Activated CD8-positive, alpha-beta memory T cell treated with anti-CD3 and anti-CD28 coated beads, Interleukin-2, amount 10 ng/mL, durations not matched to agents 7 days and 5 days (primary cell): ENCODE measurements at regions not wholly inside any gene's neighbourhood (a gene's known extent, or its start where the extent isn't known, plus 50 kb on each side); places are given as distances from the start of the nearest gene placed in this dataset.

Experiments used
- ATAC-seq: fragments of 150-1000 bp; cut with Tn5 transposase; one replicate; pipeline ENCODE4 v1.10.0; 2021; ENCODE audit warnings: moderate library complexity
- CTCF ChIA-PET: fragments of 350-600 bp; sonication (Branson Sonifier 250); formaldehyde crosslinking; loops from one replicate; lab custom pipeline; 2021; ENCODE audit warnings: antibody characterized with exemption; lab: Charles Lee
- DNase-seq: peaks from one replicate; pipeline ENCODE4 v3.0.0-alpha.2; 2020
- H3K27ac Mint-ChIP-seq: one replicate; pipeline ENCODE4 v1.8.0; 2021; ENCODE audit warnings: mild to moderate bottlenecking, mixed read lengths
- H3K27me3 Mint-ChIP-seq: one replicate; pipeline ENCODE4 v1.8.0; 2021; ENCODE audit warnings: mixed read lengths
- H3K36me3 Mint-ChIP-seq: one replicate; pipeline ENCODE4 v1.8.0; 2021; ENCODE audit warnings: mild to moderate bottlenecking, mixed read lengths
- H3K4me1 Mint-ChIP-seq: one replicate; pipeline ENCODE4 v1.8.0; 2021; ENCODE audit warnings: mixed read lengths
- H3K4me3 Mint-ChIP-seq: one replicate; pipeline ENCODE4 v1.8.0; 2021; ENCODE audit warnings: mild to moderate bottlenecking, moderate library complexity, mixed read lengths
- H3K9me3 Mint-ChIP-seq: one replicate; pipeline ENCODE4 v1.8.0; 2022; ENCODE audit warnings: low read depth, mixed read lengths

DNA sequence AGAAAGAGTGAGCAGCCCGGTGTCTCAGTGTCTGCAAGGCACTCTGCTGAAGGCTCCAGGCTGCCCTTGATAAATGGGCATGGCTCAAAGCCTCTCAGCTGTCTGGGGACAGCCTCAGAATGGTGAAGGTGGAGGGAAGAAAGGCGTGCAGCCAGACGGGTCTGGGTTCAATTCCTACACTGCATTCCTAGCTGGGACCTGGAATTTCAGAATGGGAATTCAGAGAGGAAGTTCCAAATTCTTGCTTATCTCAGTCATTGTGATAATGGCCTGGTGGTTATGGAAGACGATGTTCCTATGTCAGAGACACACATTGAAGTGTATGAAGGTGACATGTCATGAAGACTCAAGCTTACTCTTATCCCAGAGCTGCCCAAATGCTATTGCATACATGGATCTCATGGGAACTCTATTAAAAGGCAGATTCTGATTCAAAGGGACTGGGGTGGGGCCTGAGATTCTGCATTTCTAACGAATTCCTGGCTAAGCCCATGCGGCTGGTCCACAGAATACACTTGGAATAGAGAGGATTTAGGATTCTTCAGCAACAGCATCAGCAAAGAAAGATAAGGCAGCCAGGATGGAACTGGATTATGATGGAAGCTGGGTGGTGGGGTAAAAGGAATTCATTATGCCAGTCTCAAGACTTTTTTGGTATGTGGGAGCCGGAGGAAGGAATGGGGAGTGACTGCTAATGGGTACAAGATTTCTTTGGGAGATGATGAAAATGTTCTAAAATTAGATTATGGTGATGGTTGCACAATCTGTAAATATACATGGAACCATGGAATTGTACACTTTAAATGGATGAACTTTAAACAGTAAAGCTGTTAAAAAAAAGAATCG, 82.6 kb upstream of the ZMIZ1 start:
- Mint-ChIP-seq H3K4me1 (peaks cover 16% of the 10 kb centered on the region), H3K4me3 (no peak overlapping the region), H3K27me3 (no peaks in the 10 kb centered on the region), H3K27ac (no peak overlapping the region), H3K36me3 (no peaks in the 10 kb centered on the region), H3K9me3 (no peaks in the 10 kb centered on the region)
- CTCF ChIA-PET = interaction anchor here (1.1 kb wide), 1 partner anchor 11 kb away, joined by 3 read pairs; no protein-coding TSS in a partner anchor
- ATAC-seq = no peak
- no peak for DNase-seq

DNA sequence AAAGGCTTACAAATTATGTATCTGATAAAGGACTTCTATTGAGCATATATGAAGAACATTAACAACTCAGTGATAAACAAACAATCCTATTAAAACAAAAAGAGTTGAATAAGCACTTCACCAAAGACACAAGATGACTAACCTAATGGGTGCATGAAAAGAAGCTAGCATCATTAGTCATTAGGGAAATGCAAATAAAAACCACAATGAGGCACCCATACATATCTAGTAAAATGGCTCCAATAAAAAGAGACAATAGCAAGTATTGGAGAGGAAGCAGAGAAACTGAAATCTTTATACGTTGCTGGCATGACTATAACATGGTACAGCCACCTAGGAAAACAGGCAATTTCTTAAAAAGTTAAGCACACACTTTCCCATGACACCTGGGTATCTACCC, 77.6 kb upstream of the ZMIZ1 start:
- Mint-ChIP-seq H3K36me3 (no peaks in the 10 kb centered on the region), H3K4me3 (no peak overlapping the region), H3K4me1 (peaks cover 21% of the 10 kb centered on the region), H3K9me3 (no peaks in the 10 kb centered on the region), H3K27ac (no peak overlapping the region), H3K27me3 (no peaks in the 10 kb centered on the region)
- no peak for DNase-seq
- peak; percentile 62 for ATAC-seq
- CTCF ChIA-PET = no interaction called here

DNA sequence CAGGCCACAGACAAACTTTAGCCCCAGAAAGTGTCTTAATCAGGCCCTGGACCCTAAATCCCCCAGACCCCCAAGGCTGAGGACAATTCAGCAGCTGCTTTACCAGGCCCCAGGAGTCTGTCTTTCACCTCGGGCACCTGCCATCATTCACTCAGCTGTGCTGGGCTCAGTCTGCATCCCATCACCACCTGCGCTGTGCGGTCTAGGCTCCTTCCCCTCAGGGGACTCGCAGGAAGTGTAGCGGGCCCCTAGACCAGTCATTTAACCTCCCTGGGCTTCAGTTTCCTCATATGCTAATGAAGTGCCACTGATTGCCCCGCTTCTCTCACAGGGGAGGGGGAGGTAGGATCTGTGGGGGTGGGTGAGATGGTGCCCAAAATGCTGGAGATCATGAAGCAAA, 76.4 kb upstream of the ZMIZ1 start:
- Mint-ChIP-seq H3K36me3 (no peaks in the 10 kb centered on the region), H3K27me3 (no peaks in the 10 kb centered on the region), H3K4me1 (peaks cover 21% of the 10 kb centered on the region), H3K4me3 (no peak overlapping the region), H3K27ac (no peak overlapping the region), H3K9me3 (no peaks in the 10 kb centered on the region)
- peak; percentile 77 for ATAC-seq
- peak; percentile 56 for DNase-seq
- CTCF ChIA-PET = no interaction called here

DNA sequence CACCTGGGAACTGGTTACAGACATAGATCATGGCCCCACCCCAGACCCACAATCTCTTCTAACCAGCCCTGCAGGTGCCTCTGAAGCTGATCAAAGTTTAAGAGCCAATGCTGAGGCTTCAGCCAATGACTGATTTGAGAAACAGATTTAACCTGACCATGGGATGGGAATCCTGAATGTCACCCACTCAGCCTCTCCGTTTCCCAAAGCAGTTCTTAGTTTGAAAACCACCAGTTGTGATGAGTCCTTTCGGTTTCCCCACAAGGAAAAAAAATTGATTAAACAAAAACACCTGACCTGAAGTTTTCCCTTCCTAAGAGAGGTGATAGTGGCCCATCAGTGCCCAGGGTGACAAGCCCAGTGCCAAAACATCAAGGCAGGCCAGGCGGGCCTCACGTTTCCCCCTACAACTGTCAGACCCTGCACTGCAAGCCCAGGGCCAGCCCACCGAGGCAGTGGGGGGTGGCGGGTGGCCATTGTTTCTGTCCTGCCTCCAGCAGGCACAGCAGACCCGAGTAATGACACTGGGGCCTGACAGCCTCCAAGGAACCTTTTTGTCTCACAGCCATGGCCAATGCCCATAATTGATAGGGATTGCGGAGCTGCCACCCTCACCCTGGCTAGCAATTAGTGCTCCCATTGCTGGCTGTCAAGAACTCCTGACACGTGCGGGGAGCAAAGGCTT, 75.4 kb upstream of the ZMIZ1 start:
- ATAC-seq = no peak
- Mint-ChIP-seq H3K4me3 (no peak overlapping the region), H3K27me3 (no peaks in the 10 kb centered on the region), H3K4me1 (peaks cover 21% of the 10 kb centered on the region), H3K36me3 (no peaks in the 10 kb centered on the region), H3K9me3 (no peaks in the 10 kb centered on the region), H3K27ac (no peak overlapping the region)
- no peak for DNase-seq
- CTCF ChIA-PET = no interaction called here

DNA sequence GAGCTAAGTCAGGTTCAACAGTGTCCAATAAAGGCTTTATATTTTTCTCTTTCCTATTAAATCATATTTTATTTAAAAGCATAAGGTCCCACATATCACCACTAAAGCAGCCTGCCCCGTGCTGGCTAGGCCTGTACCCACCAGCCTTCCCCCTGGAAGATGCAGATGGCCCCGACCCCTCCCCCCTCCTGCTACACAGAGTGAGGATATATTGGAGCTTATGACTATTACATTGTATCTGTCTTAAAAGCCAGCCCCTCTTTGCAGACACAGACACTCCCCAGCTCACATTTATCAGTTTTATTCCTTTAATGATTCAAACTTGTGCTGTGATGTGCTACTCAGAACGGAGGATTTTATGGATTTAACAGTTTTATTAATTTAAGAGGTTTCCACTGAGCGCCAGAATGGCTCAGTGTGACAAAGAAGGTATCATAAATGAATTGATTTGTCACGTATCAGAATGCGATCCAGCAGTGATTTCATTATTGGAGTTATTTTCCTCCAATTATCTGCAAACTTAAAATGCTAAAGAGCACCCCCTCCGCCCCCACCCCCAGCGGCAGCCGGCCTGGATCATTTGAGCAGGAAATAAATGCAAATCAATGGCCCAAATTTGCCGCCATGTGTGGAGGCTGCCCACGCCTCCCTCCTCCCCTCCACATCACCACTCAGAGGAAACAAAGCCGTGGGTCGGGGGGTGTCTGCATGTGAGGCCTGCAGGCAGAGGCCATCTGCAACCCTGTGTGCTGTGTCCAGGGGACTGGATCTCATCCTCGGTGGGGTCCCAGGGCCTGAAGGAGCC, 72.6 kb upstream of the ZMIZ1 start:
- CTCF ChIA-PET = no interaction called here
- H3K4me3 Mint-ChIP-seq = no peak overlapping the region
- no peak for ATAC-seq
- no peaks in the 10 kb centered on the region for H3K27me3 Mint-ChIP-seq
- H3K36me3 Mint-ChIP-seq = no peaks in the 10 kb centered on the region
- H3K4me1 Mint-ChIP-seq = peaks cover 15% of the 10 kb centered on the region
- no peaks in the 10 kb centered on the region for H3K9me3 Mint-ChIP-seq
- no peak overlapping the region for H3K27ac Mint-ChIP-seq
- DNase-seq = no peak

DNA sequence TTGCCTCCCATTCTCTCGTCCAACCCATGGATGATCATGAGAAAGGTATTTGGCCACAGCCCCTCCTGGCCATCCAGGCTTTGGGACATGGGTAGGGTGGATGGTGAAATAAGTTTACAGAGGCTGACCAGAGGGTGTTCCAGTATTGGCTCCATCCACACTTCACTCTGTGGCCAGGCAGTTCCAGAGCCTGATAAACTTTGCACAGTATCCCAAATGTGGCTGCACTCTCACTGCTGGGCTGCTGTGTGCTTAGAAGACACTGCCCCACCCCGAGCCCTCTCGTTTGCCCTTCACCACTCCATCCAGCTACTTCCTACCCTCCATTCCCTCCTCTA, 72.0 kb upstream of the ZMIZ1 start:
- Mint-ChIP-seq H3K27me3 (peaks cover 3% of the 10 kb centered on the region), H3K9me3 (no peaks in the 10 kb centered on the region), H3K27ac (no peak overlapping the region), H3K36me3 (no peaks in the 10 kb centered on the region), H3K4me3 (no peak overlapping the region), H3K4me1 (peaks cover 15% of the 10 kb centered on the region)
- ATAC-seq (no peak), DNase-seq (no peak)
- CTCF ChIA-PET = no interaction called here

DNA sequence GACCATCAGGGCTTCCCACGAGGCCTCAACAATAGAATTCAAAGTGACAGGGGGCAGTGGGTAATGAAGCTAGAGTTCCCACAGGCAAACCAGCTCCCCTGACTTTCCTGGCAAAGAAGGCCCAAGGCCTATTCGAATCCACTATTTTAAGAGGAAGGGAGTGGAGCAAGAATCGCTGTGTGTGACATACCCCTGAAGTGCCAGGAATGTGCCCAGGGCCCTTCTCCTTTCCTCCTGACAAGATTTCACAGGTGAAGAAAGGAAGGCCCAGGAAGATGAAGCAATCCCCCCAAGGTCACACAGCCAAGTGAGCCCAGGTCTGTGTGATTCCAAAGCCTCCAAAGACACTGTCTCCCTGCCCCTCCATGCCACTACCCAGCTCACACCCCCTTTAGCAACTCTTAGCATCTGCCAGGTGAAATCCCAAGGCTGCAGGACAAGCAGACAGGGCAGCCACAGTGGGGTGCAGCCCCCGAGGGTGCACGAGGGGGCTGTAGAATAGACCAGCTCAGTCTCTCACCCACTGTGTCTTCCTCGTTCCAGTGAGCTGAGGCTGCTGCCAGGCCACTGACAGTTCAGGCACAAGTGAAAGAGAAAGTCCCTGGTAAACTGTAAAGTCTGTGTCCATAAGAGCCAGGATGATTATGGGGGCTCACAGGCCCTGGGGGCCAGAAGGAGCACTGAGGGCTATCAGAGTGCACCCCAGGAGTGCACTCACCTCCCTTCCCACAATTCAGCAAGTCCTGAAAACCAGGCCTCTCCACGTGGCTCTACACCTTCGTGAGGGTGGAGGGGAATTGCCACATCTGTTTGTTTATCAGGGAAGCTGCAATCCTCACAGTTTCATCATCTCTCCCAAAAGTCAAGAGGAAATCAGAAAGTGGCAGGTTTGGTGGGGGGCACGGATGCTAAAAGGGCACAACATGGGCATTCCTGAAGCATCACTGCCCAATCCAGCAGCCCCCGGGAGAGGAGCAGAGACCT, 70.8 kb upstream of the ZMIZ1 start:
- H3K4me1 Mint-ChIP-seq = peaks cover 7% of the 10 kb centered on the region
- ATAC-seq = peak; percentile 55
- no peaks in the 10 kb centered on the region for H3K9me3 Mint-ChIP-seq
- H3K36me3 Mint-ChIP-seq = no peaks in the 10 kb centered on the region
- no peak for DNase-seq
- CTCF ChIA-PET = no interaction called here
- H3K27ac Mint-ChIP-seq = no peak overlapping the region
- H3K27me3 Mint-ChIP-seq = peaks cover 3% of the 10 kb centered on the region
- no peak overlapping the region for H3K4me3 Mint-ChIP-seq

DNA sequence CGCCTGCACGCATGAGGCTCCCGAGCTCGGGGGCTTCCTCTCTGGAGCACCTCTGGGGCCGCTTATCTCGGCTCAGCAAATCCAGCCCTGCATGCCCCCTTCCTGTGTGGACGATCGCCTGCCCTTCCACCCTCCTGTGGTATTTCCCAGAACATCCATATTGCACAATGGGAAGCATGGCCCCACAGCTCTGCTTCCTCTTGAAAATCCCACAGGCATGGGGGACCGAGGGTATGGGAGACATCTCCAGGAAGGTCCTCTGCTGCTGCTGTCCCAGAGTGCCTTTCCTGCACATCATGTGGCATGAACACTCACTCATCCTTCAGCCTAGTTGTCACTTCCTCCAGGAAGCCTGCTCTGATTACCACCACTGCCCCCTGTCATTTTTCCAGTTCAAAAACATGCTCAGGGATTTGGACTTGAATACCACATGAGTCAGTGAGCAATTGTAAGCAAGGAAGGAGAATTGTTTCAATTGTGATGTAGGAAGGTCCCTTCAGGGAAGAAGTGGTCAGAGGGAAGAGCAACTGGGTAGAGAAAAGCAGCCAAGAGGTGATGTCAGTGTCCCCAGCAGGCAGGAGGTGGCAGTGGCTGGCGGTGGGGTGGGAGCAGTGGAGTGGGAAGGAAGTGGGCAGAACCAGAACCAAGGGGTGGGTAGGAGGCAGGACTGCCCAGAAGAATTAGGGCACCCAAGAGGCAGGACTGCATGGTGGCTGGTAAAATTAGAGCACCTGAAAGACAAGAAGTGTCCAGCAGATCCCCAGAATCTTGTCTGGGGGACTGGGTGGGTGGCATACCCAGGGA, 67.5 kb upstream of the ZMIZ1 start:
- Mint-ChIP-seq H3K4me3 (no peak overlapping the region), H3K27ac (no peak overlapping the region), H3K27me3 (peaks cover 3% of the 10 kb centered on the region), H3K36me3 (no peaks in the 10 kb centered on the region), H3K4me1 (peaks cover 7% of the 10 kb centered on the region), H3K9me3 (no peaks in the 10 kb centered on the region)
- DNase-seq (no peak), ATAC-seq (peak; percentile 35)
- CTCF ChIA-PET = interaction anchor here (0.9 kb wide), 1 partner anchor 194 kb away, joined by 3 read pairs; no protein-coding TSS in a partner anchor

DNA sequence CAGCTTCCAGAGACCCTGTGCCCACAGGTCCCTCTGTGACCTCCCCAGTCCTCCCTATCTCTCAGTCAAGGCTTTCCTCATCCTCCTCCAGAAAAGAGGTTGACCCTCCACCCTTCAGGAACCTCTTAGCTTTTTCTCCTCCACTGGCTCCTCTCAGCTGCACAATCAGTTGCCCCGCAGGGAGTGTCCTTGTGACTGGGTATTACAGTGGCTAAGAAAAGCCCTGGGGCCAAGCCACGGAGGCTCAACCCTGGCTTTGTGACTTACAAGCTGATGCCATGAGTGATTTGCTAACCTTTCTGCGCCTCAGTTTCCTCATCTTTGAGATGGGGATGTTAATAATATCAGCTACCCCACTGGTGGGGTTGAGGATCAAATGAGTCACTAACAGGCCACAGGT, 66.4 kb upstream of the ZMIZ1 start:
- Mint-ChIP-seq H3K27me3 (peaks cover 3% of the 10 kb centered on the region), H3K36me3 (no peaks in the 10 kb centered on the region), H3K27ac (no peak overlapping the region), H3K4me1 (peaks cover 7% of the 10 kb centered on the region), H3K9me3 (no peaks in the 10 kb centered on the region), H3K4me3 (no peak overlapping the region)
- DNase-seq (no peak), ATAC-seq (no peak)
- CTCF ChIA-PET = no interaction called here

DNA sequence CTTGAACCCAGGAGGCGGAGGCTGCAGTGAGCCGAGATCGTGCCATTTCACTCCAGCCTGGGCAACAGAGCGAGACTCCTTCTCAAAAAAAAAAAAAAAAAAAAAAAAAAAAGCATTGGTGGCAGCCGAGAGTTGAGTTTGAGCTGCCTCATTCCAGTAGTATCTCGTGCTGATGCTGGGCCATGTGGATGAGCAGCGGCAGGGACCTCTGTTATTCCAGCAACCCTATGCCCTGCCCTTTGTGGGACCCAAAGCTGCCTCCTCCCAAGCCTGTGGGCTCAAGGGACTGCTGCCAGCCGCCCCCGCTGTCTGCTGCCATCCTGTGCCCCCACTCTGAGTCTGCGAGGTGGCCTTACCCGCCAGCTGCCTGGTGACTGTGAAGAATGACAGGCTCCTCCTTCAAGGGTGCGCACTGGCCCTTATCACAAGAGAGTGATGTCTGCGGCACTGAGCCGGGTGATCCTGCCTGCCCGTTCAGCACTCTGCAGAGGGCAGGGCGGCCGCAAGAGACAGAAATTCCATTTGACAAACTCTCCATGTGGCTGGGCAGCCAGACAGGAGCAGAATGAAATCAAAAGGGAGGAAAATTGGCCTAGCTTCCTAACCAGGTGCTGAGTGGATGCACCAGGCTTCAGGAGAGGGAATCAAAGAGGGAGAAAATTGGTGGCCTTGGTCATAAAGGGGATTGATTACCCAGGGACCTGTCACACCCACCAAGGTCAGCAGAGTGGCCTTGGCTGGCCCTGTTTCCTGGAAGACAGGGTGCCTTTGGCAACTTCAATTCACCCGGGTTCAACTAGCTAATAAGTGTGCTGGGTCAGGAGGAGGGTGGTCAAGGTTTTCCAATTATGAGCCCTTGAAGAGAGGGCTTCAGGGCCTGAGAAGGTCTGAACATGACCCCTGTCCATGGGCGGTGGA, 65.3 kb upstream of the ZMIZ1 start:
- Mint-ChIP-seq H3K4me3 (no peak overlapping the region), H3K27me3 (peaks cover 3% of the 10 kb centered on the region), H3K27ac (no peak overlapping the region), H3K9me3 (no peaks in the 10 kb centered on the region), H3K36me3 (no peaks in the 10 kb centered on the region), H3K4me1 (peaks cover 7% of the 10 kb centered on the region)
- ATAC-seq (no peak), DNase-seq (no peak)
- CTCF ChIA-PET = interaction anchor here (0.7 to 1.1 kb wide), 3 partner anchors 29 to 259 kb away, joined by 3 to 4 read pairs (median 3); no protein-coding TSS in a partner anchor

DNA sequence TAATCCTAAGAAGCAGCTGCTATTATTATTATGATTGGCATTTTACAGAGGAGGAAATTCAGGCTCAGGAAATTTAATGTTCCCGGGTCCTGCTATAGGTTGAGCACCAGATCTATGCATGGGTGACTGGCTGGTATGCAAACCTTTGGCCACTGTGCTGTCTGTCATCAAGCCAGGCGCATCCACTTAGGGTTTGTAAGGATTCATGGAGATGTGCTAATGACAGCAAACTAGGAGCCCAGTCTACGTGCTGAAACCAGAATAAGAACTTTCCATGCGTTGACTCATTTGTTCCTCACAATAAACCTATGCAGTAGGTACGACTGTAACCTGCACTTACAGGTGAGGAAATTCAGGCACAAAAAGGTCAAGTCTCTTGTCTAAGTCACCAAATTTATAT, 64.5 kb upstream of the ZMIZ1 start:
- H3K4me1 Mint-ChIP-seq = peaks cover 7% of the 10 kb centered on the region
- peaks cover 3% of the 10 kb centered on the region for H3K27me3 Mint-ChIP-seq
- CTCF ChIA-PET = interaction anchor here (0.9 to 1.1 kb wide), 2 partner anchors 29 to 71 kb away, joined by 3 to 4 read pairs; no protein-coding TSS in a partner anchor
- no peak for ATAC-seq
- no peak overlapping the region for H3K4me3 Mint-ChIP-seq
- no peak for DNase-seq
- H3K36me3 Mint-ChIP-seq = no peaks in the 10 kb centered on the region
- H3K27ac Mint-ChIP-seq = no peak overlapping the region
- no peaks in the 10 kb centered on the region for H3K9me3 Mint-ChIP-seq
